SU-DHL-6 (cell line): ENCODE measurements at regions not wholly inside any gene's neighbourhood (a gene's known extent, or its start where the extent isn't known, plus 50 kb on each side); places are given as distances from the start of the nearest gene placed in this dataset.
"Not testable (repeated sequence)": the region's sequence is repeated elsewhere in the genome, so short reads cannot be mapped to it uniquely, and the experiment has no call there.

Source experiments
- CTCF ChIP-seq: fragments of 200-600 bp; sonication (generic); IDR thresholded peaks from one replicate; pipeline ENCODE4 v1.5.1; 2017; ENCODE audit warnings: antibody characterized with exemption, mild to moderate bottlenecking, low read length, moderate library complexity; ENCODE audit not compliant: insufficient read depth, poor library complexity, severe bottlenecking
- EZH2phosphoT487 ChIP-seq: fragments of 200-600 bp; sonication (generic), shearing (Covaris generic); conservative IDR thresholded peaks from 2 replicates; pipeline ENCODE4 v1.6.1; 2018; ENCODE audit warnings: mild to moderate bottlenecking, antibody characterized with exemption, low read length, moderate library complexity, mixed read lengths

GRCh38 chr2:87196720-87197388 lies 175.2 kb upstream of the PLGLB1 start:
- not testable (repeated sequence) for TF ChIP-seq CTCF, EZH2phosphoT487
